ENCODE measurements at regions not wholly inside any gene's neighbourhood (a gene's known extent, or its start where the extent isn't known, plus 50 kb on each side); places are given as distances from the start of the nearest gene placed in this dataset.

DNA sequence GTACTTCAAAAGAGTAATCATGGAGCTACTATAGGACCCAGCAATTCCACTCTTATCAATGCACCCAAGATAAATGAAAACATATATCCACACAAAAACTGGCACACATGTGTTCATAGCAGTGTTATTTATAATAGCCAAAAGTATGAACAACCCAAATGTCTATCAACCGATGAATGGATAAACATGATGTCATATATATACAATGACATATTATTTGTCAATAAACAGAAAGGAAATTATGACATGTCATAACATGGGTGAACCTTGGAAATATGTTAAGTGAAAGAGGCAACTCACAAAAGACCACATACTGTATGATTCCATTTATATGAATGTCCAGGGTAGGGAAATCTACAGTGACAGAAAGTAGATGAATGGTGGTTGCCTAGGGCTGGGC, 347.1 kb upstream of the DDHD1 start:
- H3K4me3 ChIP-seq, result no peak overlapping the region
- H3K9ac ChIP-seq (ENCODE audit: low read depth in 2 of 2, low read length in 2 of 2), result no peak overlapping the region
- no peaks in the 10 kb centered on the region for H3K9me3 ChIP-seq
- no peaks in the 10 kb centered on the region for H3K27me3 ChIP-seq
- TF ChIP-seq, protein P1, sequence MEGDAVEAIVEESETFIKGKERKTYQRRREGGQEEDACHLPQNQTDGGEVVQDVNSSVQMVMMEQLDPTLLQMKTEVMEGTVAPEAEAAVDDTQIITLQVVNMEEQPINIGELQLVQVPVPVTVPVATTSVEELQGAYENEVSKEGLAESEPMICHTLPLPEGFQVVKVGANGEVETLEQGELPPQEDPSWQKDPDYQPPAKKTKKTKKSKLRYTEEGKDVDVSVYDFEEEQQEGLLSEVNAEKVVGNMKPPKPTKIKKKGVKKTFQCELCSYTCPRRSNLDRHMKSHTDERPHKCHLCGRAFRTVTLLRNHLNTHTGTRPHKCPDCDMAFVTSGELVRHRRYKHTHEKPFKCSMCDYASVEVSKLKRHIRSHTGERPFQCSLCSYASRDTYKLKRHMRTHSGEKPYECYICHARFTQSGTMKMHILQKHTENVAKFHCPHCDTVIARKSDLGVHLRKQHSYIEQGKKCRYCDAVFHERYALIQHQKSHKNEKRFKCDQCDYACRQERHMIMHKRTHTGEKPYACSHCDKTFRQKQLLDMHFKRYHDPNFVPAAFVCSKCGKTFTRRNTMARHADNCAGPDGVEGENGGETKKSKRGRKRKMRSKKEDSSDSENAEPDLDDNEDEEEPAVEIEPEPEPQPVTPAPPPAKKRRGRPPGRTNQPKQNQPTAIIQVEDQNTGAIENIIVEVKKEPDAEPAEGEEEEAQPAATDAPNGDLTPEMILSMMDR (IDR thresholded peaks at IDR 0.05), result no peak
- intact Hi-C loops (cut with DNase I), result no loop called here
- H3K27ac ChIP-seq, result no peak overlapping the region
- DNase-seq, result no peak
- H3K4me1 ChIP-seq, result no peaks in the 10 kb centered on the region
- no peaks in the 10 kb centered on the region for H3K36me3 ChIP-seq

DNA sequence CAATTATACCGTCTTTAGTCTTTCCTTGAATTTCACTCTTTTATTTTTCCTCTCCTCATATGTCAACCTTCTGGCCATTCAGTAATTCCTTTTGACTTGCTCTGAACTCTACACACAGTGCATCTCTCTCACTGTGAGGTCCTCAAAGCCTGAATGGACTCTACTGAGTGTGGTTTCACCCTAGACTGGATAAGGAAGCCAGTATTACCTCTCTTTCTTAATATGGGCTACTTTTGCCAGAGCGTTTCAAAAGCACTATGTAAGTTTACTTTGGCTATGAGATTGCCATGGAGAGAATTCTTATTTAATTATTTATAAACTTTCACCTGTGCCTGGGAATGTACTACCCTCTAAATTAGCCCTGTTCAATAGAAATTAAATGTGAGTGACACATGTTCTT, 343.5 kb upstream of the DDHD1 start:
- no peak for DNase-seq
- intact Hi-C loops (cut with DNase I), result no loop called here
- H3K27ac ChIP-seq, result no peak overlapping the region
- H3K36me3 ChIP-seq, result no peaks in the 10 kb centered on the region
- H3K9ac ChIP-seq (ENCODE audit: low read depth in 2 of 2, low read length in 2 of 2), result no peak overlapping the region
- no peaks in the 10 kb centered on the region for H3K27me3 ChIP-seq
- H3K9me3 ChIP-seq, result no peaks in the 10 kb centered on the region
- H3K4me1 ChIP-seq, result no peaks in the 10 kb centered on the region
- H3K4me3 ChIP-seq, result no peak overlapping the region
- TF ChIP-seq, protein P1 (IDR thresholded peaks at IDR 0.05), result no peak

DNA sequence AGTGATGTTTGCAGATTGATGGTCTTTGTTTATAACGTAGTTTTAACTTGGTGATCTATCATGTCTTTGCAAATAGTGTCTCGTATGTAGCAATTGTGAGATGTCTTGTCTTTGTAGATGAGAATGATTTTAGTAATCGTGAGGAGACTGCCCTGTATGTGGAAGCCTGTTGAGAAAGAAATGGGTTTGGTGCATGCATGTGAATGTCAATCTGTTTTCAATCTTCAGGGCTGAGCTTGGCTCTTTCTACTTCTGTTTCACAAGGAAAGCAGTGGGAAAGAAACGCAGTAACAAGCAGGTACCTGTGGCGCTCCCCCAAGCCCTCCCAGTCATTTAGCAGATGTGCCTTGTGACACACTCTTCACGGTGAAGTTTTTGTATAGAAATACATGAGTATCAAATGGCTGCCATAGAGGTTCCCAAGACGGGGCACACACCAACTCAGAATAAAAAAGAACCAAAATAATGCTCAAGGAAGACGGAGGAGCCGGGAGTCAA, 342.8 kb upstream of the DDHD1 start:
- Histone ChIP-seq H3K9ac (ENCODE audit: low read depth in 2 of 2, low read length in 2 of 2) (no peak overlapping the region), H3K27me3 (no peaks in the 10 kb centered on the region), H3K36me3 (no peaks in the 10 kb centered on the region), H3K4me3 (no peak overlapping the region), H3K27ac (no peak overlapping the region), H3K9me3 (no peaks in the 10 kb centered on the region), H3K4me1 (no peaks in the 10 kb centered on the region)
- TF ChIP-seq, protein P1 (IDR thresholded peaks at IDR 0.05), result no peak
- no peak for DNase-seq
- intact Hi-C loops (cut with DNase I), result no loop called here

DNA sequence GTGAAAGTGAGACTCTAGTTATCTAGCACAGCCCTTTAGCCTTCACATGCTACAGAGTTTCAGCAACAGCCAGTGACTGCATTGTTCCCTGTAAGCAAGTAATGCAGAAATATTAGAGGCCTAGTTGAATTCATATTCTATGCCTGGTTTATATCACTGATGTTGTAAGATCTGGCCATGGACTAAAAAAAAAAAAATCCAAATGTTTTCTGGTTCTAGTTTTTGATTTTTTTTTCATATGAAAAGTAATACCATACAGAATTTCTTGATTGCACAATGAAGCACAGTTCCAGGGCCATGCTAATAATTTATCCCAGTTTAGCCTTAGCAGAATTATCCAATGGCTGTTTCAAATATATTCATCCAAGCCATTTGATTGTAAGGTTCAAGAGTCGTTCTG, 341.5 kb upstream of the DDHD1 start:
- intact Hi-C loops (cut with DNase I), result no loop called here
- no peaks in the 10 kb centered on the region for H3K36me3 ChIP-seq
- no peak overlapping the region for H3K27ac ChIP-seq
- H3K27me3 ChIP-seq, result no peaks in the 10 kb centered on the region
- DNase-seq, result no peak
- no peaks in the 10 kb centered on the region for H3K4me1 ChIP-seq
- TF ChIP-seq, protein P1 (IDR thresholded peaks at IDR 0.05), result no peak
- no peaks in the 10 kb centered on the region for H3K9me3 ChIP-seq
- H3K4me3 ChIP-seq, result no peak overlapping the region
- H3K9ac ChIP-seq (ENCODE audit: low read depth in 2 of 2, low read length in 2 of 2), result no peak overlapping the region

DNA sequence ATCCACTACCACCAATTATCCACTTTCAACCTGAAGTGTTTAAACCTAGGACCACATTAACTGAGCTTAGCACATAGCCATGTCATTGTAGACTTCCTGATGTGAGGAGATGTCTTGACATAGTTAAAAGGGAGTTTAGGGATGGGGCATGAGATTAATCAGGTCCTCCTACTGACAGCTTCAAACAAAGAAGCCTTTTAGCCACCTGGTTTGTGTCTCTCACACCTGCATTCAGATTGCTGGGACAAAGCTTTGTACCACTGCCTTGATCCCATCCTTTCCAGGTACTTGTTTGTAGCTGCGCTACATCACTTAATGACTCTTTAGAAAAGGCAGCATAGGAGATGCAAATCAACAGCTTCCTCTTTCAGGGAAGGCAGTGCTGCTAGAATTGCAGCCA, 340.7 kb upstream of the DDHD1 start:
- TF ChIP-seq, protein P1 (IDR thresholded peaks at IDR 0.05), result no peak
- Histone ChIP-seq H3K9ac (ENCODE audit: low read depth in 2 of 2, low read length in 2 of 2) (no peak overlapping the region), H3K9me3 (no peaks in the 10 kb centered on the region), H3K36me3 (no peaks in the 10 kb centered on the region), H3K27ac (no peak overlapping the region), H3K4me1 (no peaks in the 10 kb centered on the region), H3K4me3 (no peak overlapping the region), H3K27me3 (no peaks in the 10 kb centered on the region)
- intact Hi-C loops (cut with DNase I), result no loop called here
- no peak for DNase-seq

DNA sequence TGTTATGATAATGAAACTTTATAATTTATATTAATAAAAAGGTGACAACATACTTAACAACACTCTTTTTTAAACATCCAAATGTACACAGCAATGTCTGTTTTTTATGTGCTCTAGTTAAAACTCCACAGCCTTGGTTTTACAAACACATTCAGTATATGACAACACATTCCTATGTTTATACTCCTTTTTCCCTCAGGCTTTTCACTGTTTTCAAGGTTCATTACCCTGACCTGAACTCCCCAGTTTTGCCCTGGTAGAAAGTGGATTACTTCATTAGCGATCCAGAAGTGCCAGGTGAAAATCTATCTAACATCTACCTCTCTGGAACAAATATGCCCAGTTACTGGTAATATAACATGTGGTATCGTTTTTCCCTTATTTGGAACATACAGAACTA, 340.2 kb upstream of the DDHD1 start:
- intact Hi-C loops (cut with DNase I), result no loop called here
- TF ChIP-seq, protein P1 (IDR thresholded peaks at IDR 0.05), result no peak

More for the DNA sequence above, 340.2 kb upstream of the DDHD1 start:
- Histone ChIP-seq H3K9ac (ENCODE audit: low read depth in 2 of 2, low read length in 2 of 2) (no peak overlapping the region), H3K9me3 (no peaks in the 10 kb centered on the region), H3K4me3 (no peak overlapping the region), H3K27ac (no peak overlapping the region), H3K27me3 (no peaks in the 10 kb centered on the region), H3K36me3 (no peaks in the 10 kb centered on the region), H3K4me1 (no peaks in the 10 kb centered on the region)
- DNase-seq, result no peak

All from colonic mucosa (tissue), 4 donors.